ENCODE measurements at regions not wholly inside any gene's neighbourhood (a gene's known extent, or its start where the extent isn't known, plus 50 kb on each side); places are given as distances from the start of the nearest gene placed in this dataset.
"Not testable (repeated sequence)": the region's sequence is repeated elsewhere in the genome, so short reads cannot be mapped to it uniquely, and the experiment has no call there.

DNA sequence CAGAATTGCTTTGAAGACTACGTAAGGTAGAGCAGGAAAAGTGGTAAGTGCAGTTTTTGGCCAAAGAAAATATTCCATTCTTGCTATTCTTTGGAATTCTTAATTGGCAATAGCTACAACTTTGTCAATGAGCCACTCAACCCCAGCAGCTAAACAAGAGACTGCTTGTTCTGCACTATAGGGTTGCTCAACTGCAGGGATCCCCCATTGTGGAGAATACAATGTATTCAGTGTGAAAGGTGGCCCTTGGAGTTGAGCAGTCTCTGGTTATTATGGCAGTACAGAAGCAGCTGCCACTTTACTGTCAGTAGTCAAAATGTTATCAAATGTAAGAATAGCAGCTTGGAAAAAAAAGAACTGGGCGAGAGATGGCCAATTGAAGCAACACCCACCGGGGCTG lies 808.7 kb downstream of the CENPC start:
- H3K4me3 ChIP-seq (ENCODE audit: low read depth in 2 of 2, low read length in 2 of 2): no peak overlapping the region
- ChIA-PET CTCF (interaction anchor here (0.6 kb wide), 1 partner anchor 30 kb away, joined by 3 read pairs; no protein-coding TSS in a partner anchor), POLR2A (no interaction called here)
- no peak for DNase-seq (ENCODE audit: low read depth, low spot score)
- no peaks in the 10 kb centered on the region for H3K27me3 ChIP-seq (ENCODE audit: control insufficient read depth, insufficient read depth, low read length)
- intact Hi-C loops (cut with micrococcal nuclease; ENCODE audit: unreplicated experiment) (no loop called here), in situ Hi-C loops (cut with HindIII; ENCODE audit: low pct_unique_long_range_greater_than_20kb, low sequenced_read_pairs) (no loop called here)
- no peaks in the 10 kb centered on the region for H3K4me1 ChIP-seq (ENCODE audit: control insufficient read depth, insufficient read depth, low read length)
- ATAC-seq: no peak
- no TSS peak for BruUV-seq (replicated peaks)
- no peaks in the 10 kb centered on the region for H3K36me3 ChIP-seq (ENCODE audit: control insufficient read depth, insufficient read depth, low read length)
- TF ChIP-seq, protein P1, sequence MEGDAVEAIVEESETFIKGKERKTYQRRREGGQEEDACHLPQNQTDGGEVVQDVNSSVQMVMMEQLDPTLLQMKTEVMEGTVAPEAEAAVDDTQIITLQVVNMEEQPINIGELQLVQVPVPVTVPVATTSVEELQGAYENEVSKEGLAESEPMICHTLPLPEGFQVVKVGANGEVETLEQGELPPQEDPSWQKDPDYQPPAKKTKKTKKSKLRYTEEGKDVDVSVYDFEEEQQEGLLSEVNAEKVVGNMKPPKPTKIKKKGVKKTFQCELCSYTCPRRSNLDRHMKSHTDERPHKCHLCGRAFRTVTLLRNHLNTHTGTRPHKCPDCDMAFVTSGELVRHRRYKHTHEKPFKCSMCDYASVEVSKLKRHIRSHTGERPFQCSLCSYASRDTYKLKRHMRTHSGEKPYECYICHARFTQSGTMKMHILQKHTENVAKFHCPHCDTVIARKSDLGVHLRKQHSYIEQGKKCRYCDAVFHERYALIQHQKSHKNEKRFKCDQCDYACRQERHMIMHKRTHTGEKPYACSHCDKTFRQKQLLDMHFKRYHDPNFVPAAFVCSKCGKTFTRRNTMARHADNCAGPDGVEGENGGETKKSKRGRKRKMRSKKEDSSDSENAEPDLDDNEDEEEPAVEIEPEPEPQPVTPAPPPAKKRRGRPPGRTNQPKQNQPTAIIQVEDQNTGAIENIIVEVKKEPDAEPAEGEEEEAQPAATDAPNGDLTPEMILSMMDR (IDR thresholded peaks at IDR 0.05): no peak
- TF ChIP-seq TCF7L2 (IDR thresholded peaks at IDR 0.05; ENCODE audit: low read depth, low read length) (no peak), SIN3A (IDR thresholded peaks at IDR 0.05; ENCODE audit: borderline replicate concordance, insufficient read depth, low read depth, low read length) (no peak), POLR2AphosphoS5 (IDR thresholded peaks at IDR 0.05; ENCODE audit: low read depth, low read length) (no peak)
- TF ChIP-seq, protein P2, sequence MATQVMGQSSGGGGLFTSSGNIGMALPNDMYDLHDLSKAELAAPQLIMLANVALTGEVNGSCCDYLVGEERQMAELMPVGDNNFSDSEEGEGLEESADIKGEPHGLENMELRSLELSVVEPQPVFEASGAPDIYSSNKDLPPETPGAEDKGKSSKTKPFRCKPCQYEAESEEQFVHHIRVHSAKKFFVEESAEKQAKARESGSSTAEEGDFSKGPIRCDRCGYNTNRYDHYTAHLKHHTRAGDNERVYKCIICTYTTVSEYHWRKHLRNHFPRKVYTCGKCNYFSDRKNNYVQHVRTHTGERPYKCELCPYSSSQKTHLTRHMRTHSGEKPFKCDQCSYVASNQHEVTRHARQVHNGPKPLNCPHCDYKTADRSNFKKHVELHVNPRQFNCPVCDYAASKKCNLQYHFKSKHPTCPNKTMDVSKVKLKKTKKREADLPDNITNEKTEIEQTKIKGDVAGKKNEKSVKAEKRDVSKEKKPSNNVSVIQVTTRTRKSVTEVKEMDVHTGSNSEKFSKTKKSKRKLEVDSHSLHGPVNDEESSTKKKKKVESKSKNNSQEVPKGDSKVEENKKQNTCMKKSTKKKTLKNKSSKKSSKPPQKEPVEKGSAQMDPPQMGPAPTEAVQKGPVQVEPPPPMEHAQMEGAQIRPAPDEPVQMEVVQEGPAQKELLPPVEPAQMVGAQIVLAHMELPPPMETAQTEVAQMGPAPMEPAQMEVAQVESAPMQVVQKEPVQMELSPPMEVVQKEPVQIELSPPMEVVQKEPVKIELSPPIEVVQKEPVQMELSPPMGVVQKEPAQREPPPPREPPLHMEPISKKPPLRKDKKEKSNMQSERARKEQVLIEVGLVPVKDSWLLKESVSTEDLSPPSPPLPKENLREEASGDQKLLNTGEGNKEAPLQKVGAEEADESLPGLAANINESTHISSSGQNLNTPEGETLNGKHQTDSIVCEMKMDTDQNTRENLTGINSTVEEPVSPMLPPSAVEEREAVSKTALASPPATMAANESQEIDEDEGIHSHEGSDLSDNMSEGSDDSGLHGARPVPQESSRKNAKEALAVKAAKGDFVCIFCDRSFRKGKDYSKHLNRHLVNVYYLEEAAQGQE (IDR thresholded peaks at IDR 0.05; ENCODE audit: insufficient read depth in 1 of 2, low read depth in 2 of 2, low read length in 1 of 2): no peak
- no peaks in the 10 kb centered on the region for H3K9me3 ChIP-seq (ENCODE audit: control insufficient read depth, insufficient read depth, low read depth, low read length)
- no peak overlapping the region for H3K27ac ChIP-seq (ENCODE audit: low read length)

DNA sequence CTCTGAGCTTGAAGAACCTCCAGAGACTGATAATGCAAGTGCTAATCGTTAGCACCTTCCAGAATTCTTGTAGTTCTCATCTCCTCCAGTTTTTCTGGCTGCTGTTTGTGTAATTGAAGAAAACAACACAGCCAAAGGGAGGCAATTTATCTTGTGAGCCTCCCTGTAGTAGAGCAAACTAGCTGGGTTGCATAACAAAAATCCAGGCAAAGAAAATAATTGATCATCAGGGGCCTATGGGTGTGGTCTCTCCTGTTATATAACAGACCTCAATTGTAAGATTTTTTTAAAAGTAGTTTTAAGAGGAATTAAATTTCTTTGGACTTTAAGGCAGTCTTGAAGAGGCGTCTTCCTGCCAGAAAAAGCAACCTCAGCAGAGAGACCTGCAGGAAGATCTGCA lies 817.0 kb downstream of the CENPC start:
- ATAC-seq (no peak), DNase-seq (ENCODE audit: low read depth, low spot score) (no peak)
- H3K36me3 ChIP-seq (ENCODE audit: control insufficient read depth, insufficient read depth, low read length): no peaks in the 10 kb centered on the region
- CTCF ChIA-PET: no interaction called here
- in situ Hi-C loops (cut with HindIII; ENCODE audit: low pct_unique_long_range_greater_than_20kb, low sequenced_read_pairs): no loop called here
- no TSS peak for BruUV-seq (replicated peaks)
- no peak overlapping the region for H3K4me3 ChIP-seq (ENCODE audit: low read depth in 2 of 2, low read length in 2 of 2)
- H3K27me3 ChIP-seq (ENCODE audit: control insufficient read depth, insufficient read depth, low read length): no peaks in the 10 kb centered on the region
- POLR2A ChIA-PET: no interaction called here
- intact Hi-C loops (cut with micrococcal nuclease; ENCODE audit: unreplicated experiment): no loop called here
- TF ChIP-seq SIN3A (IDR thresholded peaks at IDR 0.05; ENCODE audit: borderline replicate concordance, insufficient read depth, low read depth, low read length) (no peak), TCF7L2 (IDR thresholded peaks at IDR 0.05; ENCODE audit: low read depth, low read length) (no peak), POLR2AphosphoS5 (IDR thresholded peaks at IDR 0.05; ENCODE audit: low read depth, low read length) (no peak)
- TF ChIP-seq, protein P2 (IDR thresholded peaks at IDR 0.05; ENCODE audit: insufficient read depth in 1 of 2, low read depth in 2 of 2, low read length in 1 of 2): no peak
- TF ChIP-seq, protein P1 (IDR thresholded peaks at IDR 0.05): no peak
- H3K27ac ChIP-seq (ENCODE audit: low read length): no peak overlapping the region
- H3K4me1 ChIP-seq (ENCODE audit: control insufficient read depth, insufficient read depth, low read length): no peaks in the 10 kb centered on the region
- no peaks in the 10 kb centered on the region for H3K9me3 ChIP-seq (ENCODE audit: control insufficient read depth, insufficient read depth, low read depth, low read length)

DNA sequence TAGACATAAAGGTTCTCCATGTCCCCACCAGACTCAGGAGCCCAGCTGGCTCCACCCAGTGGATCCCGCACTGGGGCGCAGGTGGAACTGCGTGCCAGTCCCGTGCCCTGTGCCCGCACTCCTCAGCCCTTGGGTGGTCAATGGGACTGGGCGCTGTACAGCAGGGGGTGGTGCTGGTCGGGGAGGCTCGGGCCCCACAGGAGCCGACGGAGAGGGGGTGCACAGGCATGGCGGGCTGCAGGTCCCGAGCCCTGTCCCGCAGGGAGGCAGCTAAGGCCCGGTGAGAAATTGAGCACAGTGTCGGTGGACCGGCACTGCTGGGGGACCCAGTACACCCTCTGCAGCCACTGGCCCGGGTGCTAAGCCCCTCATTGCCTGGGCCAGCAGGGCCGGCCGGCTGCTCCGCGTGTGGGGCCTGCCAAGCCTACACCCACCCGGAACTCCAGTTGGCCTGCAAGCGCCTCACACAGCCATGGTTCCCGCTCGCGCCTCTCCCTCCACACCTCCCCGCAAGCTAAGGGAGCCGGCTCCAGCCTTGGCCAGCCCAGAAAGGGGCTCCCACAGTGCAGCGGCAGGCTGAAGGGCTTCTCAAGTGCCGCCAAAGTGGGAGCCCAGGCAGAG lies 832.9 kb downstream of the CENPC start:
- H3K27me3 ChIP-seq (ENCODE audit: control insufficient read depth, insufficient read depth, low read length); CTCF ChIA-PET; DNase-seq (ENCODE audit: low read depth, low spot score); ATAC-seq; BruUV-seq (replicated peaks); POLR2A ChIA-PET; H3K36me3 ChIP-seq (ENCODE audit: control insufficient read depth, insufficient read depth, low read length); H3K4me1 ChIP-seq (ENCODE audit: control insufficient read depth, insufficient read depth, low read length); H3K9me3 ChIP-seq (ENCODE audit: control insufficient read depth, insufficient read depth, low read depth, low read length); intact Hi-C loops (cut with micrococcal nuclease; ENCODE audit: unreplicated experiment); H3K27ac ChIP-seq (ENCODE audit: low read length); H3K4me3 ChIP-seq (ENCODE audit: low read depth in 2 of 2, low read length in 2 of 2); in situ Hi-C loops (cut with HindIII; ENCODE audit: low pct_unique_long_range_greater_than_20kb, low sequenced_read_pairs): not testable (repeated sequence)

Data from Panc1 (cell line).